Gastrocnemius medialis (tissue), 4 donors: ENCODE measurements at regions not wholly inside any gene's neighbourhood (a gene's known extent, or its start where the extent isn't known, plus 50 kb on each side); places are given as distances from the start of the nearest gene placed in this dataset.

ENCODE experiments used
- POLR2A ChIP-seq, 2 donors: fragments of 450-650 bp; IDR thresholded peaks; one replicate each; pipeline ENCODE4 v1.6.1; 2017; ENCODE audit warnings: antibody characterized with exemption in 2 of 2, mild to moderate bottlenecking in 2 of 2, moderate library complexity in 2 of 2
- TF ChIP-seq, protein P1 (sequence below), 5 experiments: fragments of 450-650 bp in 3 of 5; fragments of 200-600 bp in 2 of 5; sonication (generic) in 2 of 5; IDR thresholded peaks in 4 of 5; conservative IDR thresholded peaks in 1 of 5; 1 replicate in 4 of 5; 2 replicates in 1 of 5; pipeline ENCODE4 v1.5.1; 2016 to 2019; ENCODE audit warnings: antibody characterized with exemption in 5 of 5, mild to moderate bottlenecking in 3 of 5, moderate library complexity in 3 of 5

DNA sequence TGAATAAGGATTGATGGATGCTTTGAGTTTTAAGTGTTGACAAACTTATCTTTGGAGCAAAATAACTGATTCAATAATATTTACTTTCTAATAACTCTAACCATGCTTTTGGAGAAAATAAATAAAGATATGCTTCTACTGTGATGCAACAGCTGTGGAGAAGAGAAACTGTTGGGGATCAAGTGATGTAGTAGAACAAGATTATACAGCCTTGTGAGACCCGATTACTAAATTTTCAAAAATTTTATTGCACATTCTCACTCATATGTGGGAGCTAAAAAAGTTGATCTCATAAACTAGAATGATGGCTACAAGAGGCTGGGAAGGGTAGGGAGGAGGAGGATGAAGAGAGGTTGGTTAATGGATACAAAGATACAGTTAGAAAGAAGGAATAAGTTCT, 85.5 kb upstream of the OXGR1 start:
- no peak for TF ChIP-seq POLR2A (IDR thresholded peaks at IDR 0.05)
- TF ChIP-seq, protein P1, sequence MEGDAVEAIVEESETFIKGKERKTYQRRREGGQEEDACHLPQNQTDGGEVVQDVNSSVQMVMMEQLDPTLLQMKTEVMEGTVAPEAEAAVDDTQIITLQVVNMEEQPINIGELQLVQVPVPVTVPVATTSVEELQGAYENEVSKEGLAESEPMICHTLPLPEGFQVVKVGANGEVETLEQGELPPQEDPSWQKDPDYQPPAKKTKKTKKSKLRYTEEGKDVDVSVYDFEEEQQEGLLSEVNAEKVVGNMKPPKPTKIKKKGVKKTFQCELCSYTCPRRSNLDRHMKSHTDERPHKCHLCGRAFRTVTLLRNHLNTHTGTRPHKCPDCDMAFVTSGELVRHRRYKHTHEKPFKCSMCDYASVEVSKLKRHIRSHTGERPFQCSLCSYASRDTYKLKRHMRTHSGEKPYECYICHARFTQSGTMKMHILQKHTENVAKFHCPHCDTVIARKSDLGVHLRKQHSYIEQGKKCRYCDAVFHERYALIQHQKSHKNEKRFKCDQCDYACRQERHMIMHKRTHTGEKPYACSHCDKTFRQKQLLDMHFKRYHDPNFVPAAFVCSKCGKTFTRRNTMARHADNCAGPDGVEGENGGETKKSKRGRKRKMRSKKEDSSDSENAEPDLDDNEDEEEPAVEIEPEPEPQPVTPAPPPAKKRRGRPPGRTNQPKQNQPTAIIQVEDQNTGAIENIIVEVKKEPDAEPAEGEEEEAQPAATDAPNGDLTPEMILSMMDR (IDR thresholded peaks at IDR 0.05 in 4 of 5, conservative IDR thresholded peaks at IDR 0.05 in 1 of 5), result no peak
